ENCODE measurements at regions not wholly inside any gene's neighbourhood (a gene's known extent, or its start where the extent isn't known, plus 50 kb on each side); places are given as distances from the start of the nearest gene placed in this dataset.

DNA sequence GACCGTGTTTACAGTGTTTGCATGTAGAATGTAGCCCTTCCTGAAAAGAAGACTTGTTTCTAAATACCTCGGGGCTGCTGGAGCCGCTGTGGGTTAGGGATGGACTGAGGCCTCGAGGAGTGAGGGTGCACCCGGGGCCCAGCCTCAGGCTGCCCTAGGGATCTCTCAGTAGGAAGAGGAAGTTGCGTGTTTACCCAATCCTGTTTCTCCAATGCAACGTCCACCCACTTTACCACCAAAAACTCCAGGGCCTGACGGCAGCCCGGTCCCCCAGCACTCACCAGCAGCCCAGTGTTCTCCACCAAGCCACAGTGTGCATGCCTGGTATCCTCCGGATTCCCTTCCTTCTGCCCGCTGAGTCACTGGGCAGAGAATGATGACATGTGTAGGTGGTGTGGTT is 255.8 kb downstream of the GLI2 start:
- no peak for TF ChIP-seq EZH2 (IDR thresholded peaks at IDR 0.05; ENCODE audit: borderline replicate concordance, low read length)
- TF ChIP-seq, protein P1, sequence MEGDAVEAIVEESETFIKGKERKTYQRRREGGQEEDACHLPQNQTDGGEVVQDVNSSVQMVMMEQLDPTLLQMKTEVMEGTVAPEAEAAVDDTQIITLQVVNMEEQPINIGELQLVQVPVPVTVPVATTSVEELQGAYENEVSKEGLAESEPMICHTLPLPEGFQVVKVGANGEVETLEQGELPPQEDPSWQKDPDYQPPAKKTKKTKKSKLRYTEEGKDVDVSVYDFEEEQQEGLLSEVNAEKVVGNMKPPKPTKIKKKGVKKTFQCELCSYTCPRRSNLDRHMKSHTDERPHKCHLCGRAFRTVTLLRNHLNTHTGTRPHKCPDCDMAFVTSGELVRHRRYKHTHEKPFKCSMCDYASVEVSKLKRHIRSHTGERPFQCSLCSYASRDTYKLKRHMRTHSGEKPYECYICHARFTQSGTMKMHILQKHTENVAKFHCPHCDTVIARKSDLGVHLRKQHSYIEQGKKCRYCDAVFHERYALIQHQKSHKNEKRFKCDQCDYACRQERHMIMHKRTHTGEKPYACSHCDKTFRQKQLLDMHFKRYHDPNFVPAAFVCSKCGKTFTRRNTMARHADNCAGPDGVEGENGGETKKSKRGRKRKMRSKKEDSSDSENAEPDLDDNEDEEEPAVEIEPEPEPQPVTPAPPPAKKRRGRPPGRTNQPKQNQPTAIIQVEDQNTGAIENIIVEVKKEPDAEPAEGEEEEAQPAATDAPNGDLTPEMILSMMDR (conservative IDR thresholded peaks at IDR 0.05 in 1 of 2, IDR thresholded peaks at IDR 0.05 in 1 of 2; ENCODE audit: extremely low read depth in 1 of 2, insufficient read depth in 1 of 2, low read depth in 1 of 2, low read length in 2 of 2): no peak

Data from mammary epithelial cell (primary cell).